Activated T-helper 17 cell treated with anti-CD3 and anti-CD28 coated beads, Interleukin-2, amount 50 U/mL, for 72 hours (primary cell): ENCODE measurements at regions not wholly inside any gene's neighbourhood (a gene's known extent, or its start where the extent isn't known, plus 50 kb on each side); places are given as distances from the start of the nearest gene placed in this dataset.
"Not testable (repeated sequence)": the region's sequence is repeated elsewhere in the genome, so short reads cannot be mapped to it uniquely, and the experiment has no call there.

Source experiments
- ATAC-seq: fragments of 150-1000 bp; cut with Tn5 transposase; replicated peaks from 2 replicates; pipeline ENCODE4 v1.10.0; 2021; ENCODE audit warnings: mild to moderate bottlenecking, moderate library complexity
- H3K27ac Mint-ChIP-seq: one replicate; pipeline ENCODE4 v1.8.0; 2022; ENCODE audit warnings: mixed read lengths
- H3K27me3 Mint-ChIP-seq: one replicate; pipeline ENCODE4 v1.8.0; 2022; ENCODE audit warnings: mixed read lengths
- H3K36me3 Mint-ChIP-seq: one replicate; pipeline ENCODE4 v1.8.0; 2022; ENCODE audit warnings: low read depth, mild to moderate bottlenecking, mixed read lengths
- H3K4me1 Mint-ChIP-seq: one replicate; pipeline ENCODE4 v1.8.0; 2022; ENCODE audit warnings: mixed read lengths
- H3K4me3 Mint-ChIP-seq: one replicate; pipeline ENCODE4 v1.8.0; 2022; ENCODE audit warnings: mild to moderate bottlenecking, mixed read lengths
- H3K9me3 Mint-ChIP-seq: one replicate; pipeline ENCODE4 v1.8.0; 2022; ENCODE audit warnings: mixed read lengths

DNA sequence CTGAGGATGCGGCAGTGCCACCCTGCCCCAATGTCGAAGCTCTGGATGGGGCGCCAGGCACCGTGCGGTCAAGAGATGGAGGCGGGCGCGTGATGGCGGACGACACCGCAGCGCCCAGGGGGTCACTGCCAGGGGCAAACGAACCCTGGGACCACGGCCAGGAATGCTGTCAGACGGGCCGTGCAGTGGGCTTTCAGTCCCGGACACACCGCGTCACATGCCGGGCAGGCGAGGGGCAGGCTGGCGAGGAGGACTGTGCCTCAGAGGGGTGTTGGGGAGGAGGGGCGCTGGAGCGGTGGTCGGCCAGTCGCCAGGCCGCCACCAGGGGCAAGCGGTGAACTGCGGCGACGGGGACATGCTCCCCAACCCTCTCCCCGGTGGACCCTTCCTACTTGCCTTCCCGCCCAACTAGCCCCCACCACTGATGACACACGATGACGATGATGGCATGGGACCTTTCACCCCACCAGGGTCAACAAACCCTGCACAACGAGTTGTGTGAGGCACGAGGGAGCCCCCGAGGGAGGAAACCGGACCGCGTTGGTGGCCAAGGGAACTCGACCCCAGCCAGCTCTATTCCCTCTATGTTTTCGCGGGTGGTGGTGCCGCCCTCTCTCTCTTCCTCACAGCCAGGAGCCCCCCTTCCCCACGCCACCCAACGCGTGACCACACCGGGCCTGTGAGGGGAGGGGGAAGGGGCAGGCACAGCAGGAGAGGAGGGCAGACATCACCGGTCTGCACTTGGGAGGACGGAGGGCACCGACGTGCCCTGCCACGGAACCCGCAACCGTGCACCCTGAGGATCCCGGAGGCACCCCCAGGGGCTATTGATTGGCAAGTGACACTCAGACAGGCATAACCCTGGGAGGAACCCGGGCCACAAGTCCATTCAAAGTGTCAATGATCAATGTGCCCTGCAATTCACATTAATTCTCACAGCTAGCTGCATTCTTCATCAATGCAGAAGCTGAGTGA lies 1960.9 kb upstream of the DEFB115 start:
- no peaks in the 10 kb centered on the region for H3K4me1 Mint-ChIP-seq
- H3K27me3 Mint-ChIP-seq: no peaks in the 10 kb centered on the region
- H3K9me3 Mint-ChIP-seq: peaks cover 4% of the 10 kb centered on the region
- H3K27ac Mint-ChIP-seq: no peak overlapping the region
- H3K4me3 Mint-ChIP-seq: no peak overlapping the region
- ATAC-seq: no peak
- H3K36me3 Mint-ChIP-seq: no peaks in the 10 kb centered on the region

DNA sequence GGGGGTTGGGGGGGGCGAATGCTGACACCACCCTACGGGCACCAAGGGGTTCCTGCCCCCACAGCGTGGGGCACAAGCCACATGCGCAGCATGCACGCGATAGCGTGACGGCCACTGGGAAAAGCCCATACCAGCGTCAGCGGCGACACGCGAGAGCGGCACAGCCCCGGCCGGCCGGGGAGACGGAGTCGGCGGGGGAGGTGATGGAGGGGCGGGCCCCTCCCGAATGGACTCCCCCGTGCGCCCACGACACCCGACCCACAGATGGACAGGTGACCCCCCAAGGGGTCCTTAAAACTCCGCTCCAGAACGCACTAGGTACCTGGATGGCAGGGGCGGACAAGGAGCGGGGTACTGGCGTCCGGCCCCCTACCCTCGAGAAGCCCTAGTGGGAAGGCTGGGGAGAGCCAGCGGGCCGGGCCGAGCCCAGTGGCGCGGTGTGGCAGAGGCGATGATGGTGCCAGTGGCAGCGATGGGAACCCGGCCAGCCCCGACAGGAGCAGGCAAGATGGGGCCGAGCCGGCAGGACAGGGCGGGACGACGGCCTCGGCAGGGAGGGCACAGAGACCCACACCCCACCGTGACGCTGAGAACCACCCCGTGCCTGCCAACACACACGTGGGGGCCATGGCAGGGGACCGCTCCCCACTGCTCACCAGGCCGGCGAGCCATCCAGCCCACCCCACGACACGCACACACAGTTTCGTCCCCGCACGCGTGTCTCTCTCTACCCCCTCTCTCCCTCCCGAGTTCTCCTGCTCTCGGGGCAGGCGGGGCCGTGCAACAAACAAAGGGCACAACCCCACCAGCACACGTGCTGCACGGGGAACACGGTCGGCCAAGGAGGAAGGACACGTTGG lies 1959.8 kb upstream of the DEFB115 start:
- Mint-ChIP-seq H3K27me3 (no peaks in the 10 kb centered on the region), H3K36me3 (no peaks in the 10 kb centered on the region), H3K4me1 (no peaks in the 10 kb centered on the region), H3K9me3 (peaks cover 4% of the 10 kb centered on the region), H3K27ac (no peak overlapping the region), H3K4me3 (no peak overlapping the region)
- ATAC-seq: no peak

GRCh38 chr20:29298271-29298590 lies 1959.2 kb upstream of the DEFB115 start:
- H3K27me3 Mint-ChIP-seq: no peaks in the 10 kb centered on the region
- no peaks in the 10 kb centered on the region for H3K36me3 Mint-ChIP-seq
- no peaks in the 10 kb centered on the region for H3K4me1 Mint-ChIP-seq
- H3K9me3 Mint-ChIP-seq: peaks cover 8% of the 10 kb centered on the region
- H3K4me3 Mint-ChIP-seq: no peak overlapping the region
- ATAC-seq: no peak
- no peak overlapping the region for H3K27ac Mint-ChIP-seq

GRCh38 chr20:29298759-29299613 lies 1958.5 kb upstream of the DEFB115 start:
- H3K27me3 Mint-ChIP-seq: no peaks in the 10 kb centered on the region
- no peak for ATAC-seq
- no peaks in the 10 kb centered on the region for H3K4me1 Mint-ChIP-seq
- H3K4me3 Mint-ChIP-seq: no peak overlapping the region
- no peaks in the 10 kb centered on the region for H3K36me3 Mint-ChIP-seq
- no peak overlapping the region for H3K27ac Mint-ChIP-seq
- peaks cover 10% of the 10 kb centered on the region for H3K9me3 Mint-ChIP-seq

DNA sequence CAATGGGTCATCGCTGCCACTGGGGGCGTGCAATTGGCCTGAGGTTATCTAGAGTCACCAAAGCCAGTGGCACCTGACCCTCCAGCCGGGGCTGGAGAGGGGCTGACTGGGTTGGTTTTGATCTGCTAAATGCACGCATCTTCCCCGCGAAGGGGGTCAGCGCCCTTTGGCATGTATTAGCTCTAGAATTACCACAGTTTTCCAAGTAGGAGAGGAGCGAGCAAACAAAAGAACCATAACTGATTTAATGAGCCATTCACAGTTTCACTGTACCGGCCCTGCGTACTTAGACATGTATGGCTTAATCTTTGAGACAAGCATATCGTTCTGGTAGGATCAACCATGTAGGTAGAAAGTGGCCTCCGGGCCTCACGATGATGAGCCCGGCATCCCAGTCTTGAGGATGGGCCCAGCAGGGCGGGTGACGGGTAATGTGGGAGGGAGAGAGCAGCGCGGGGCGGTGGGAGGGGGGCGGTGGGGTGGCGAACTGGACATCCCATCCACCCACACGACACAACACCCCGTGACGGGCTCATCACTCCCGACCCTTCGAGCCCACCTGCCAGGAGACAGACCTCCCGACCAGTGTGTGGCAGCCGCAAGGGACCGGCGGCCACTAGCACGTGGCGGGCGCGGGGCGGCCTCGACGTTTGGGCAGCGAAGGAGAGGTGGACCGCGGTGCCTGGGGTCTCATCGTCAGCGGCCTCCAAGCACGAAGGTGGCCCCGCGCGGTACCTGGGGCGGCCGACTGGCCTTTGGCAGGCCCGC lies 1957.5 kb upstream of the DEFB115 start:
- ATAC-seq: no peak
- H3K36me3 Mint-ChIP-seq: no peaks in the 10 kb centered on the region
- no peaks in the 10 kb centered on the region for H3K27me3 Mint-ChIP-seq
- no peak overlapping the region for H3K27ac Mint-ChIP-seq
- H3K9me3 Mint-ChIP-seq: peaks cover 18% of the 10 kb centered on the region
- H3K4me1 Mint-ChIP-seq: peaks cover 6% of the 10 kb centered on the region
- no peak overlapping the region for H3K4me3 Mint-ChIP-seq

DNA sequence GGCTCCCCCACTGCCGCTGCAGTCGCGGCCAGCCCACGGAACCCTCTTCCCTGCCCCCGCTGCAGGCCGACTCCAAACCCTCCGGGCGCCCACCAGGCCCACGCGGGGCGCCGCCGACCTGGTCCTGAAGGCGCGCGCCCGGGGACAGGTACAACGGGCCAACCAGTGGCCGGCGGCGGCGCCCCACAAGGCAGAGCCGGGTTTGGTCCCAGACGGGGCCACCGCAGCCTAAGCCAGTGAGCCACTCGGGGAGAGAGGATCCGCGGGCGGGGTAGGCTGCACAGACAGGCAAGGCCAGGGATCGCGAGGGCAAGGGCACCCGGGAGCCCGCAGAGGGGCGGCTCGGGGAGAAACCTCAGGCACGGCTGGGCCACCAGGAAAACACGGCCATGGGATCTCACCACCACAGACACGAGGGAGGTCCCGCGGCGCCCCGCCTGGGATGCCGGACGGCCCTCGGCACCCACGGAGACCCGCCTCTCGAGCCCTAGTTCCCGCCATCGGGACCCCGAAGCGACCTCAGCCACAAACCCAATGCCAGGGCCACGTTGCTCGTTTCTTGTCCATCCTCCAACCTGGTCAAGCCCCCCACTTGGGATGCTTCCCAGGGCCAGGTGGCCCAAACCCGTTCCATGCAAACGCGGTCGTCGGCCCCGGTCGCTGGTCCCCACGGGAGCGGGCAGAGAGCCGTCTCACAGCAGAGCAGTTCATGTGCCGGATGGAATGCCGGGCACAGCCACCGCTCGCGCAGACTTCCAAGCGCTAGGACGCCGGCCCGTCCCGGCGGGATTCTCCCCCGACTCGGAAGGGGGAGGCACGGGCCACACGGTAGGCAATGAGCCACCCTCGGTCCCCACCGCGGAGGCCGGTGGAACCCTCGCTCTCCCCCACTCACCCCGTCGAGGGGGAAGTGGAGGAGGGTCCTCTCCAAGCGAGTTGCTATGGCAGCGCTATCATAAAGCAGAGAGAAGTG lies 1956.6 kb upstream of the DEFB115 start:
- Mint-ChIP-seq H3K36me3 (no peaks in the 10 kb centered on the region), H3K27me3 (no peaks in the 10 kb centered on the region), H3K4me3 (no peak overlapping the region), H3K4me1 (peaks cover 14% of the 10 kb centered on the region), H3K27ac (no peak overlapping the region), H3K9me3 (peaks cover 25% of the 10 kb centered on the region)
- no peak for ATAC-seq

- Mint-ChIP-seq H3K4me3 (no peak overlapping the region), H3K36me3 (no peaks in the 10 kb centered on the region), H3K27me3 (no peaks in the 10 kb centered on the region), H3K9me3 (peaks cover 25% of the 10 kb centered on the region), H3K27ac (no peak overlapping the region), H3K4me1 (peaks cover 18% of the 10 kb centered on the region)
- ATAC-seq: no peak
Measured at GRCh38 chr20:29301624-29302259, 1955.7 kb upstream of the DEFB115 start.

- Mint-ChIP-seq H3K36me3 (no peaks in the 10 kb centered on the region), H3K9me3 (peaks cover 31% of the 10 kb centered on the region), H3K27ac (no peak overlapping the region)
Measured at GRCh38 chr20:29302979-29303644, 1954.4 kb upstream of the DEFB115 start.

DNA sequence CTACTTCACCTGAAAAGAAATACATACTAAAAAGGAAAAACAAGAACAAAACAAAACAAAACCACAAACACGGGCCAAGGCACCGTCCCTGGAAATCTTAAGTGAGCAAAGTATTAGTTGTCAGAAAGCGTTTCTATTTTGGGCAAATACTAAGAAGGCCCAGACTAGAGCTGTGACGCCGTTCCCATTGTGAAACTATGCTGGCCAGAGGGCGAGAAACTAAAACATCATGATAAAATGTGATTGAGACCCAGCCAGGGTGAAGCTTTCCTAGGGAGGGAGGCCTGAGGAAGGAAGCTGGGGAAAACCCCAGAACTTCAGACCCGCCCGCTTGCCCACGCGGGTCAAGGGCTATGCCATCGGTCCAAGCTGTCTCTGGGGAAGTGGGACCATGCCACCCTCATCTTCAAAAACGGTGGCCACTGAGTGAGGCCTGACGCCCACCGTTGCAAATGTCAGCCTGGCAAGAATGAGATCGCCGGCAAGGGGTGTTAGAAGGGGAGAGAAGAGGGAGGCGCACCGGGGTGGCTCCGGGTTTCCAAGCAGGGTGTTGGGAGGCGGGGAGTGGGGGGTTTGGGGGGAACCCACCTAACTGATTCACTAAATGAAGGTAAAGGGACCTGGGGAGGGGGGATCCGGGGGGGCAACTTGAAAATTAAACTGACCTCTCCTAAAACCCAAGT lies 1950.9 kb upstream of the DEFB115 start:
- H3K27ac Mint-ChIP-seq: peak overlapping the region; percentile 95

More at GRCh38 chr20:29302979-29303644, 1954.4 kb upstream of the DEFB115 start:
- Mint-ChIP-seq H3K4me3 (no peak overlapping the region), H3K4me1 (peaks cover 24% of the 10 kb centered on the region), H3K27me3 (no peaks in the 10 kb centered on the region)
- no peak for ATAC-seq

DNA sequence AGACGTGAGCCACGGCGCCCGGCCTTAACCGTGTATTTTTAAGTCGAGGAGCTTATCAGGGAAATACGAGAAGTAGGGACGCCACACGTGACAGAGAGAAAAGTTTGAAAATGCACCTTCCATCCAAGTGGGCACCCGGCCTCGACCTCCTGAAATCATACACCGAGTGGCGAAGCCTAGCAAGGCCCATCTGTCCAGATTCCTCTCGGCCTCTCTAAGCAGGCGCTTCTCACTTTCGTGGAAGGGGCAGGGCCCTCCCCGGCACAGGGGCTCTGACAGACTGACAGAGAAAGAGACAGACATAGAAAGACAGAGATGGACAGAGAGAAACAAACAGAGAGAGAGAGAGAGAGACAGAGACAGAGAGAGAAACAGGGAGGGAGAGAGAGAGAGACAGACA lies 1950.0 kb upstream of the DEFB115 start:
- Mint-ChIP-seq H3K27ac (peak overlapping the region; percentile 81), H3K4me3 (peak overlapping the region; percentile 34), H3K4me1 (peaks cover 32% of the 10 kb centered on the region), H3K9me3 (peaks cover 34% of the 10 kb centered on the region)
- ATAC-seq, H3K27me3 Mint-ChIP-seq, H3K36me3 Mint-ChIP-seq: not testable (repeated sequence)

More for the DNA sequence above, 1950.9 kb upstream of the DEFB115 start:
- ATAC-seq: peak; percentile 54
- Mint-ChIP-seq H3K4me1 (peaks cover 32% of the 10 kb centered on the region), H3K9me3 (peaks cover 34% of the 10 kb centered on the region), H3K27me3 (peaks cover 5% of the 10 kb centered on the region), H3K36me3 (no peaks in the 10 kb centered on the region), H3K4me3 (peak overlapping the region; percentile 75)

GRCh38 chr20:29308956-29309355 lies 1948.5 kb upstream of the DEFB115 start:
- H3K36me3 Mint-ChIP-seq, H3K27me3 Mint-ChIP-seq, ATAC-seq: not testable (repeated sequence)
- Mint-ChIP-seq H3K9me3 (peaks cover 30% of the 10 kb centered on the region), H3K4me3 (peak overlapping the region; percentile 34), H3K4me1 (peaks cover 32% of the 10 kb centered on the region), H3K27ac (peak overlapping the region; percentile 81)
